Hematopoietic multipotent progenitor cell treated with erythropoietin and hydrocortisone succinate and interleukin-3 and kit ligand, for 8 days (in vitro differentiated cells): ENCODE measurements at regions not wholly inside any gene's neighbourhood (a gene's known extent, or its start where the extent isn't known, plus 50 kb on each side); places are given as distances from the start of the nearest gene placed in this dataset.
"Not testable (repeated sequence)": the region's sequence is repeated elsewhere in the genome, so short reads cannot be mapped to it uniquely, and the experiment has no call there.

Experiments
- DNase-seq: peaks from one replicate; pipeline ENCODE4 v3.0.0-alpha.2; 2015

GRCh38 chr1:188991221-188991930 lies 1486.3 kb downstream of the BRINP3 start:
- no peak for DNase-seq

GRCh38 chr1:189007824-189008223 lies 1469.8 kb downstream of the BRINP3 start:
- DNase-seq = no peak

- no peak for DNase-seq
Measured at GRCh38 chr1:189021577-189021976, 1456.1 kb downstream of the BRINP3 start.

- no peak for DNase-seq
Measured at GRCh38 chr1:189022015-189022414, 1455.6 kb downstream of the BRINP3 start.

GRCh38 chr1:189027512-189027911 lies 1450.2 kb downstream of the BRINP3 start:
- no peak for DNase-seq

- DNase-seq = no peak
Measured at GRCh38 chr1:189033169-189033568, 1444.5 kb downstream of the BRINP3 start.

GRCh38 chr1:189036628-189037027 lies 1441.0 kb downstream of the BRINP3 start:
- DNase-seq = no peak

- no peak for DNase-seq
Measured at GRCh38 chr1:189046127-189046526, 1431.5 kb downstream of the BRINP3 start.

GRCh38 chr1:189084811-189085210 lies 1392.9 kb downstream of the BRINP3 start:
- DNase-seq = no peak

- no peak for DNase-seq
Measured at GRCh38 chr1:189103956-189104355, 1373.7 kb downstream of the BRINP3 start.

- DNase-seq = no peak
Measured at GRCh38 chr1:189117072-189117770, 1360.4 kb downstream of the BRINP3 start.

GRCh38 chr1:189121941-189122340 lies 1355.7 kb downstream of the BRINP3 start:
- DNase-seq = no peak

GRCh38 chr1:189125694-189126093 lies 1352.0 kb downstream of the BRINP3 start:
- DNase-seq = no peak

GRCh38 chr1:189131576-189131975 lies 1346.1 kb downstream of the BRINP3 start:
- no peak for DNase-seq

- DNase-seq = not testable (repeated sequence)
Measured at GRCh38 chr1:189139748-189140147, 1337.9 kb downstream of the BRINP3 start.

GRCh38 chr1:189141056-189141455 lies 1336.6 kb downstream of the BRINP3 start:
- no peak for DNase-seq

- no peak for DNase-seq
Measured at GRCh38 chr1:189149547-189150375, 1327.9 kb downstream of the BRINP3 start.

- no peak for DNase-seq
Measured at GRCh38 chr1:189150624-189151023, 1327.0 kb downstream of the BRINP3 start.

GRCh38 chr1:189151361-189151760 lies 1326.3 kb downstream of the BRINP3 start:
- no peak for DNase-seq

- DNase-seq = no peak
Measured at GRCh38 chr1:189152685-189153084, 1325.0 kb downstream of the BRINP3 start.

GRCh38 chr1:189158155-189158554 lies 1319.5 kb downstream of the BRINP3 start:
- DNase-seq = no peak

- no peak for DNase-seq
Measured at GRCh38 chr1:189175889-189176288, 1301.8 kb downstream of the BRINP3 start.

GRCh38 chr1:189180057-189180456 lies 1297.6 kb downstream of the BRINP3 start:
- DNase-seq = no peak

- DNase-seq = no peak
Measured at GRCh38 chr1:189185097-189185496, 1292.6 kb downstream of the BRINP3 start.
